NCI-H2029 treated with DMSO at 0.1 percent for 48 hours (cell line): ENCODE measurements at regions not wholly inside any gene's neighbourhood (a gene's known extent, or its start where the extent isn't known, plus 50 kb on each side); places are given as distances from the start of the nearest gene placed in this dataset.

Experiments
- DNase-seq: peaks from one replicate; lab custom pipeline; 2025; lab: John Stamatoyannopoulos, UW

DNA sequence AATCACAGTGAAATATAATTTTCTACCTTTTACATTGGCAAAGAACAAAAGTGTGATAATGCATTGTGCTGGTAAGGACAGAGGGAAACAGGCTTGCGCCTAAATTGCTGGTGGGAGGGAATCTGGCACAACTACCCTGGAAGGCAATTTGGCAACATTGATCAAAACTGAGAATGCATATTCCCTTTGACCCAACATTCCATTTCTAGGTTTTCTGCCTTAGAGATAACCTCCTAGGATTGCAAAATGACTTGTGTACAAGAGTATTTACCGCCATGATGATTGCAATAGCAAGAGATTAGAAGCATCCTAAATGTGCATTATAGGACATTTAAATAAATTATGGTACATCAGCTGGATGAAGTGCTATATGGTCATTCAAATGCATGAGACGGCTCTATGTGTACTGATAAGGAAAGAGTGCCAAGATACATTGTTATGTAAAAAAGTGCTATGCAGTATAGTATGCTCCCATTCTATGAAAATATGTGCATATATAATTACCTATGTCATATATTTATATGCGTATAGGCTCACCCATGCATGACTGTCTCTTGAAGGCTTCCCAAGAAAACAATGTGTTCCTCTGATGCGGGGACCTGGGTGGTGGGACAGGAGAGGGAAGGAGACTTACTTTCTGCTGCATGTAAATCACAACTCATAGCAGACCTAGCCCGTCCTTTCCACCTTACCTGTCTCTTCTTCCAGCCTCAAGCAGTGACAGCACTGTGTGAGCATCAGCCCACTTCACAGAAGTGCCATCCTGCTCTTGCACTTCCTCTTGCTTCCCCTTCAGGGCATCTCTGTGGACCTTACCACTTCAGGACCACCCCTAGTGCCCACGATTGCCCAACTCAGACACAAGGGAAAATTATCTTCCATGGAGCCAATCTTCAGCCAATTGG, 249.9 kb upstream of the TLE3 start:
- DNase-seq = no peak

GRCh38 chr15:70345251-70346019, 247.7 kb upstream of the TLE3 start:
- no peak for DNase-seq

GRCh38 chr15:70344666-70345065, 246.9 kb upstream of the TLE3 start:
- peak; percentile 34 for DNase-seq

- DNase-seq = no peak
Observed at GRCh38 chr15:70343961-70344621, 246.4 kb upstream of the TLE3 start.

DNA sequence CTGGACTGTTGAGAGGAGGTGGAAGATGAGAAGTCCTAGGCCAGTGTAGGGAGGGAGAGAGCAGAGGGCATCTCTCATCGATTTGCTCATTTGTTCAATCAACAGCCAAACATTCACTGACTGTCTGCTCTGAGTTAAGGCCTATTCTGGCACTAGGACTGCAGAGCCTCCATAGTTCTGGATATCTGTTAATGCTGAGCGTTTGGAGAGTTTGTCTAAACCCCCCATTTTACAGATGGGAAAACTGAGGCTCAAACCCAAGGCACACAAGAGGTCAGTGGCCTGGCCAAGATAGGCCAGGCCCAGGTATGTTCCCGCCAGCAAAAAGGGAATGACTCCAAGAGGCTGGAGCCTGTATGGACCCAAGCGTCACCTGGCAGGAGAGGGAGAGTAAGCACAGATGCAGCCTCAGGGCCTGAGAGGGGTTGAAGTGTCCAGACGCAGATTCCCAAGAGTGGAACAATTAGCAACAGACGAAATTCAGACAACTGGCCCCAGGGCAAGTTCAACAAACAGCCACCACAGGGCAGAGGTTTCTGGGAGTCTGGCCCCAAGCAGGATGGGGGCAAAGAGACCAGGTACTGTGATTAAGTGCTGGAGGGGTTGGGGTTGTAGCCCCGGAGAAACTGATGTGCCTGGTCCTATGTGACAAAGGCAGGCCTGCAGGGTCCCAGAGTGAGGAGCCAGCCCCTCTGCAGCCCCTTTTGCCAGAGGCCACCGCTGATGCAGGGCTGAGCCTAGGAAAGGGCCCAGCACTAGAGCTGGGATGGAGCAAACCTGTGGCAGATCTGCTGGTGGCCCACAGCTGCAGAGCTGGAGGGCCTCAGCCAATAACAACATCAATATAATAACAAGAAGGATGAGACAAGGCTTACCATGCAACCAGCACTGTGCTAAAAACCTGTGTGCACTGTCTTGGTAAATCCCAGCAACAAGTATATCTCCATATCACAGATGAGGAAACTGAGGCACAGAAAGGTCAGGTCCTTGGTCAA, 245.1 kb upstream of the TLE3 start:
- no peak for DNase-seq

- DNase-seq = no peak
Observed at GRCh38 chr15:70342141-70342540, 244.4 kb upstream of the TLE3 start.

GRCh38 chr15:70341566-70341965, 243.8 kb upstream of the TLE3 start:
- no peak for DNase-seq

DNA sequence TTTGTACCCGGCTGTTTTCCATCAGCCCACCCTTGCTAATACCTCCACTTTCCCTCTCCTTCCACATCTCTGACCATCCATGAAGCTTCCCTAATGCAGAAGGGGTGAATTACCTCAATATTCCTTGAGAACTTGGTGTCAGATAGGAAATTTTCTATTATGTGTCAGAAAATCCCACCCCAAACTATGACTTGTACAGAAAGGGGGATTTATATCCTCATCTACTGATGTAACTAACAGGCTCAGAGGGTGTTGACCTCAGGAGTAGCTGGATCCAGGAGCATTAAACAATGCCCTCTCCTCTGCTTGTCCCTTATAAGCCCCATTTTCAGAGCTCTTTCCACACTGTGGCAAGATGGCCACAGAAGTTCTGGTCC, 242.8 kb upstream of the TLE3 start:
- no peak for DNase-seq

GRCh38 chr15:70339571-70340493, 242.1 kb upstream of the TLE3 start:
- no peak for DNase-seq

DNA sequence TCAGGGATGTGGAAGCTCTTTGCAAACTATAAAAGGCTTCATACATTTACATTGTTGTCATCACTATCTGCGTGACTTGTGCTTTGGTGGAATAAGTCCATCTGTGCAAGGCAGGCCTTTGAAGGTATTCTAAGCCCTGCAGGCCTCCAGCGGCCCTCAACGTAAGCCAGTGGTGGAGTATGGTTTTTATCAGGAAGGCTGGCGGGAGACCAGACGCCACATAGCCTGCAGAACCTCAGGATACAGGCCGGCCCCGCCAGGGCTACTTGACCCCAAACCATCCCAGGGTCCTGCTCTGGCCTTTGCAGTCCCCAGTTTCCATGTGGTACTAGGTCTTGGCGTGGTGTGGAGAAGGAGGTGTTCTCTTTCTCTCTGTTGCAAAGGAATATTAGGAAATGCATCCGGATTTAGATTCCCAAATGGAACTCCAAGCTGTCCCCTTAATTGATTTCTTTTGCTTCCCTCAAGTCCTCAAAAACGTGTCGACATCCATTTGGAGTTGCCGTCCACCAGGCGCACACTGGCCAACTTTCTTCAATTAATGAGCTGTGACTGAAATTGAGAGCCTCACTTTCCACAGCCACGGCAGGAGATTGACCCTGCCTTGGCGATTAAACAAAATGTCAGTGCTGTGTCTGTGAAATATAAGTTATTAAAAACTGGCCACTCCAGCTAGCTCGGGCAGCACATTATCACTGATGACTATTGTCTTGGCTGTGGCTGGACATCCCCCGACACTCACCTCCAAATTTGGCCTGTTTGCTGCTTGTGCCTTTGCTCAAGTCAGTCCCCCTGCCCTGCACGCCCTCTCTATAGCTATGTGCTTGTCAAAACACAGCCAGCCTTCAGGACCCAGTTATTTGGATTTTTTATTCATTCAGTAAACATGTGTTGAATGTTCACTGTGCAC, 239.8 kb upstream of the TLE3 start:
- no peak for DNase-seq

GRCh38 chr15:70336425-70337009, 238.8 kb upstream of the TLE3 start:
- DNase-seq = no peak

GRCh38 chr15:70334286-70334685, 236.6 kb upstream of the TLE3 start:
- DNase-seq = no peak

DNA sequence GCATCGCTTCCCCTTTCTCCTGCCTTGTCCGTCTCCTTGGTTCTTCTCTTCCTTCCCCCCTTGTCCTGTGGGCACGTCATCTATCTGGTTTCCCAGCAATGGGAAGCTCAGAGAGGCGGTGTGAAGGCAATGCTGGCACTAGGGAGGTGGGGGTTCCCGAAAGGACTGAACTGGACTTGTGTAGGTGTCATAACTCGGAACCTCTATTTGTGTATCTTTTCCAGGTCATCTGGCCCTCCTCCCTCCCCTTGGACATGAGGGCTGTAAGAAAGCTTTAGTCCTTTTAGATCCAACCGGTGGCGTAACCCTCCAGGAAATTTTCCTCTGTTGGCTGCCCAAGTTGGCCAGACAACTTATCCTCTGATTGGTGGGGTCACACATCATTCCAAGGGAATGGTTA, 231.5 kb upstream of the TLE3 start:
- no peak for DNase-seq

DNA sequence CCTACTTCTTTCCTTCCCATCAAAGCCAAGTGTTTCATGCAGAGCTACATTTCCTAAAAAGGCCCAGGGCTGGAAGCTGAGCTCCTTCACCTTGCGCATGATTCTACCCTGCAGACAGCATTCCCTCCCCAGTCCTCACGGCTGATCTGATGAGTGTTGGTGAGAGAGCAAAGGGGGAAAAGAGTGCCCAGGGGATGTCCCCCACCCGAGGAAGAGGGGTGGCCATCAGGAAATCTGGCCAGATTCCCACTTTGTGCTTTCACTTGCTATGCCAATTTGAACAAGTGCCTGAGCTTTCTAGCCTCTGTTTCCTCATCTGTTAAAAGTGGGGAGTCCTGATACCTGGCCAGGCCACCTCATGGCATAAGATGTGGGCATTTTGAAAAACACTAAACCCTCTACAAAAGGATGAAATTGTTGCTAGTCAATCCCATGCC, 231.0 kb upstream of the TLE3 start:
- DNase-seq = no peak

DNA sequence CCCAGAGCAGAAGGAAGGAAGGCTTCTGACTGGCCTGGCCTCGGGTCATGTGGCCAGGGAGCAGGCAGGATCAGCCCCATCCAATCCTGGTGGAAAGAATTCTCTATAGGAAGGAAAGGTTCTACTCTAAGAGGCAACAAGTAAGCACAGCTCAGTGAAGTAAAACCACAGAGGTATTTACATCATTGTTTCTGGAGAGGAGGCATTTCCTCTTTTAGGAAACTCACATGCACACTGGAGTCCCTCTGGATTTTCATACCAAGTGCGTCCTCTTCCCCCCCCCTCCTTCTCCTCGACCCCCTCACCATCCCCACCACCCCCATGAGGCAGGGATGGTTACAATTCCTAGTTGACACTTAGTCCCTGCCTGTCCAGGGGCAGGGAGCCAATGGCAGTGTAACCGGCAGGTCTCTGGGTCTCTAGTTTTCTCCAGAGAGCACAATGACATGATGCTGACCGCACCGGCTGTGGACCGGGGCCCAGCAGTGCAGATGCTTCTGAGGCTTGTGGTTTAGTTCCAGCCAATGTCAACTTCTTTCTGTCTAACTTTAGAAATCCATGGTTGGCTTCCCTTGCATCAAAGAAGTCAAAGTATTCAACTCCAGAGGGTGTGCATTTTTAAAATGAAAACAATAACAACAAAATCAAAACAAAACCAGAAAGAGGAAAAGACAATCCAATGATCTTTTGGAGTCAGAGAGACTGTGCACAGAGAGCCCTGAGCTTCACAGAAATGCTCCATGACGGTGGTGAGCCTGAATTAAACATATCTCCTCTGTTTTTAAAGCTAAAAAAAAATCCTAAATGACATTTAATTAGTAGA, 230.3 kb upstream of the TLE3 start:
- DNase-seq = no peak

- no peak for DNase-seq
Observed at GRCh38 chr15:70327328-70327855, 229.7 kb upstream of the TLE3 start.
